Gastrocnemius medialis (tissue), 4 donors: ENCODE measurements at regions not wholly inside any gene's neighbourhood (a gene's known extent, or its start where the extent isn't known, plus 50 kb on each side); places are given as distances from the start of the nearest gene placed in this dataset.

Source experiments
- POLR2A ChIP-seq, 2 donors: fragments of 450-650 bp; IDR thresholded peaks; one replicate each; pipeline ENCODE4 v1.6.1; 2017; ENCODE audit warnings: antibody characterized with exemption in 2 of 2, mild to moderate bottlenecking in 2 of 2, moderate library complexity in 2 of 2
- TF ChIP-seq, protein P1 (sequence below), 5 experiments: fragments of 450-650 bp in 3 of 5; fragments of 200-600 bp in 2 of 5; sonication (generic) in 2 of 5; IDR thresholded peaks in 4 of 5; conservative IDR thresholded peaks in 1 of 5; 1 replicate in 4 of 5; 2 replicates in 1 of 5; pipeline ENCODE4 v1.5.1; 2016 to 2019; ENCODE audit warnings: antibody characterized with exemption in 5 of 5, mild to moderate bottlenecking in 3 of 5, moderate library complexity in 3 of 5

DNA sequence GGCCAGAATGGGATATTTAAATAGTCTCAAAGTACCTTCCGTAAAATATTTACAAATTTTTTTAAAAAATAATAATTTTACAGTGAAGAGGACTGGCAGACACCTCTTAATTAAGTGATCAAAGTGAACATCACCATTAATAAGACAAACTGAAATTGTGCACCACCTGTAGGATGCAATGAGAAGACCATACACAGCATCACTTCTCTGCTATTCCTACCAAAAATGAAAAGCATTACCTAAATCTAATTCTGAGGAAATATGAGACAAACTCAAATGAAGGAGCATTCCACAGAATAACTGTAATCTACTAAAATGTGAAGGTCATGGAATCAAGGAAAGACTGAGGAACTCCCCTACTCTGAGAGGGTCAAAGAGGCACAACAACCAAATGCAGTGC lies 68.2 kb upstream of the PRDX6 start:
- TF ChIP-seq POLR2A (IDR thresholded peaks at IDR 0.05), result no peak
- TF ChIP-seq, protein P1, sequence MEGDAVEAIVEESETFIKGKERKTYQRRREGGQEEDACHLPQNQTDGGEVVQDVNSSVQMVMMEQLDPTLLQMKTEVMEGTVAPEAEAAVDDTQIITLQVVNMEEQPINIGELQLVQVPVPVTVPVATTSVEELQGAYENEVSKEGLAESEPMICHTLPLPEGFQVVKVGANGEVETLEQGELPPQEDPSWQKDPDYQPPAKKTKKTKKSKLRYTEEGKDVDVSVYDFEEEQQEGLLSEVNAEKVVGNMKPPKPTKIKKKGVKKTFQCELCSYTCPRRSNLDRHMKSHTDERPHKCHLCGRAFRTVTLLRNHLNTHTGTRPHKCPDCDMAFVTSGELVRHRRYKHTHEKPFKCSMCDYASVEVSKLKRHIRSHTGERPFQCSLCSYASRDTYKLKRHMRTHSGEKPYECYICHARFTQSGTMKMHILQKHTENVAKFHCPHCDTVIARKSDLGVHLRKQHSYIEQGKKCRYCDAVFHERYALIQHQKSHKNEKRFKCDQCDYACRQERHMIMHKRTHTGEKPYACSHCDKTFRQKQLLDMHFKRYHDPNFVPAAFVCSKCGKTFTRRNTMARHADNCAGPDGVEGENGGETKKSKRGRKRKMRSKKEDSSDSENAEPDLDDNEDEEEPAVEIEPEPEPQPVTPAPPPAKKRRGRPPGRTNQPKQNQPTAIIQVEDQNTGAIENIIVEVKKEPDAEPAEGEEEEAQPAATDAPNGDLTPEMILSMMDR (IDR thresholded peaks at IDR 0.05 in 4 of 5, conservative IDR thresholded peaks at IDR 0.05 in 1 of 5), result no peak
